CD14-positive monocyte (primary cell): ENCODE measurements at regions not wholly inside any gene's neighbourhood (a gene's known extent, or its start where the extent isn't known, plus 50 kb on each side); places are given as distances from the start of the nearest gene placed in this dataset.

ENCODE experiments used
- DNase-seq, 3 donors: peaks; one replicate each; pipeline ENCODE4 v3.0.0-alpha.2; 2011 to 2022
- H2AFZ ChIP-seq: 2 replicates; pipeline ENCODE4 v1.6.0; 2012; ENCODE audit warnings: mild to moderate bottlenecking, low read depth, low read length, inconsistent platforms; ENCODE audit not compliant: insufficient read depth, poor library complexity, severe bottlenecking
- H3K27ac ChIP-seq, 2 donors: 1 replicate in 1 of 2; 2 replicates in 1 of 2; pipeline ENCODE4 v1.5.1; 2012 to 2013; ENCODE audit warnings: low read length in 2 of 2, control low read depth in 1 of 2, inconsistent platforms in 1 of 2, low read depth in 1 of 2, mild to moderate bottlenecking in 1 of 2
- H3K27me3 ChIP-seq, 2 donors: one replicate each; pipeline versions ENCODE4 v1.6.0 to v1.6.1; 2011 to 2013; ENCODE audit warnings: low read length in 2 of 2; ENCODE audit not compliant: control insufficient read depth in 2 of 2, insufficient read depth in 2 of 2
- H3K36me3 ChIP-seq, 2 donors: replicated peaks in 1 of 2; 1 replicate in 1 of 2; 2 replicates in 1 of 2; pipeline versions ENCODE4 v1.5.1 to v1.6.1; 2012 to 2013; ENCODE audit warnings: low read length in 2 of 2, control low read depth in 1 of 2, inconsistent platforms in 1 of 2, mild to moderate bottlenecking in 1 of 2; ENCODE audit not compliant: insufficient read depth in 2 of 2, control insufficient read depth in 1 of 2
- H3K4me1 ChIP-seq, 2 donors: 1 replicate in 1 of 2; 2 replicates in 1 of 2; pipeline versions ENCODE4 v1.5.1 to v1.6.1; 2012 to 2013; ENCODE audit warnings: low read length in 2 of 2, control low read depth in 1 of 2, inconsistent platforms in 1 of 2, mild to moderate bottlenecking in 1 of 2, moderate library complexity in 1 of 2; ENCODE audit not compliant: insufficient read depth in 2 of 2, control insufficient read depth in 1 of 2
- H3K4me2 ChIP-seq: replicated peaks from 2 replicates; pipeline ENCODE3; 2012; ENCODE audit warnings: low read length, moderate library complexity, mild to moderate bottlenecking; ENCODE audit not compliant: poor library complexity, severe bottlenecking; ENCODE audit errors: extremely low read depth
- H3K4me3 ChIP-seq, 3 experiments: fragments of 200-600 bp in 1 of 3; sonication (generic) in 1 of 3; replicated peaks in 1 of 3; 1 replicate in 2 of 3; 2 replicates in 1 of 3; pipeline ENCODE4 v1.5.1; 2011 to 2013; ENCODE audit warnings: low read length in 3 of 3, mild to moderate bottlenecking in 3 of 3, control low read depth in 2 of 3, low read depth in 2 of 3, inconsistent platforms in 1 of 3, moderate library complexity in 1 of 3
- H3K79me2 ChIP-seq: 2 replicates; pipeline ENCODE4 v1.6.0; 2012; ENCODE audit warnings: mild to moderate bottlenecking, control low read depth, inconsistent platforms, low read length, moderate library complexity; ENCODE audit not compliant: insufficient read depth
- H3K9ac ChIP-seq: 2 replicates; pipeline ENCODE4 v1.6.0; 2017; ENCODE audit warnings: low read length, mild to moderate bottlenecking; ENCODE audit not compliant: insufficient read depth, poor library complexity, severe bottlenecking
- H3K9me3 ChIP-seq, 2 donors: replicated peaks in 1 of 2; 1 replicate in 1 of 2; 2 replicates in 1 of 2; pipeline versions ENCODE4 v1.5.1 to v1.6.1; 2012 to 2013; ENCODE audit warnings: low read length in 2 of 2, control low read depth in 1 of 2; ENCODE audit not compliant: control insufficient read depth in 1 of 2, insufficient read depth in 1 of 2
- H4K20me1 ChIP-seq: 2 replicates; pipeline ENCODE4 v1.6.0; 2012; ENCODE audit warnings: mild to moderate bottlenecking, low read length, control low read depth, moderate library complexity; ENCODE audit not compliant: insufficient read depth
- H3K27ac Mint-ChIP-seq, 7 donors: one replicate each; pipeline ENCODE4 v1.8.0; 2020; ENCODE audit warnings: mild to moderate bottlenecking in 7 of 7, mixed read lengths in 7 of 7, moderate library complexity in 6 of 7, inconsistent platforms in 2 of 7
- H3K27me3 Mint-ChIP-seq, 3 donors: one replicate each; pipeline ENCODE4 v1.8.0; 2021 to 2022; ENCODE audit warnings: low read depth in 3 of 3, mild to moderate bottlenecking in 3 of 3, mixed read lengths in 3 of 3, moderate library complexity in 3 of 3, inconsistent platforms in 1 of 3
- H3K36me3 Mint-ChIP-seq, 2 donors: one replicate each; pipeline ENCODE4 v1.8.0; 2020; ENCODE audit warnings: mixed read lengths in 2 of 2, inconsistent platforms in 1 of 2, mild to moderate bottlenecking in 1 of 2
- H3K4me1 Mint-ChIP-seq: one replicate; pipeline ENCODE4 v1.8.0; 2020; ENCODE audit warnings: mild to moderate bottlenecking, mixed read lengths
- H3K4me3 Mint-ChIP-seq, 2 donors: one replicate each; pipeline ENCODE4 v1.8.0; 2020; ENCODE audit warnings: mild to moderate bottlenecking in 2 of 2, mixed read lengths in 2 of 2, moderate library complexity in 1 of 2
- H3K9me3 Mint-ChIP-seq, 7 donors: one replicate each; pipeline ENCODE4 v1.8.0; 2020 to 2022; ENCODE audit warnings: mixed read lengths in 7 of 7, mild to moderate bottlenecking in 6 of 7, moderate library complexity in 6 of 7, inconsistent platforms in 2 of 7
- CTCF ChIP-seq: fragments of 200-600 bp; IDR thresholded peaks from one replicate; pipeline ENCODE4 v1.8.0; 2022; ENCODE audit warnings: antibody characterized with exemption, mild to moderate bottlenecking
- WGBS: methylation state at CpG from one replicate; pipeline ENCODE4 v1.1.5; 2013; ENCODE audit warnings: missing lambda C conversion rate; ENCODE audit not compliant: insufficient coverage; 5-methylcytosine and 5-hydroxymethylcytosine counted together
- intact Hi-C, 2 donors: fragments of 100-400 bp; cut with micrococcal nuclease; formaldehyde crosslinking; loops; one replicate each; pipeline versions ENCODE4 v1.15.0 to v1.15.1; 2023

- no peak overlapping the region for H3K9ac ChIP-seq
- H3K79me2 ChIP-seq: no peaks in the 10 kb centered on the region
- H3K9me3 Mint-ChIP-seq: peaks cover 0 to 2% (median 0%) of the 10 kb centered on the region in 7 donors
- no peak overlapping the region for H3K27ac ChIP-seq
- H3K4me2 ChIP-seq: no peak overlapping the region
- no peaks in the 10 kb centered on the region for H4K20me1 ChIP-seq
- no peak overlapping the region for H3K4me3 Mint-ChIP-seq
- peaks cover 0 to 6% of the 10 kb centered on the region in 2 donors for H3K27me3 ChIP-seq
- intact Hi-C loops: no loop called here
- no peak overlapping the region for H3K27ac Mint-ChIP-seq
- H3K36me3 ChIP-seq: no peaks in the 10 kb centered on the region
- H3K36me3 Mint-ChIP-seq: no peaks in the 10 kb centered on the region
- no peaks in the 10 kb centered on the region for H3K4me1 ChIP-seq
- no peak overlapping the region for H2AFZ ChIP-seq
- H3K27me3 Mint-ChIP-seq: peaks cover 10 to 26% (median 26%) of the 10 kb centered on the region in 3 donors
- WGBS: 85% methylated on average over 26 of the region's 26 CpGs
- no peak overlapping the region for H3K4me3 ChIP-seq
- no peaks in the 10 kb centered on the region for H3K4me1 Mint-ChIP-seq
- no peaks in the 10 kb centered on the region for H3K9me3 ChIP-seq
- TF ChIP-seq CTCF: no peak
- no peak for DNase-seq
Observed at GRCh38 chr5:1948663-1949191, 66.0 kb upstream of the IRX4 start.

- H3K4me2 ChIP-seq: no peak overlapping the region
- Mint-ChIP-seq H3K4me1 (no peaks in the 10 kb centered on the region), H3K36me3 (no peaks in the 10 kb centered on the region), H3K27ac (no peak overlapping the region), H3K9me3 (peaks cover 0 to 1% (median 0%) of the 10 kb centered on the region in 7 donors), H3K27me3 (peaks cover 10 to 24% (median 19%) of the 10 kb centered on the region in 3 donors), H3K4me3 (no peak overlapping the region)
- no peaks in the 10 kb centered on the region for H4K20me1 ChIP-seq
- intact Hi-C loops: no loop called here
- H3K9me3 ChIP-seq: no peaks in the 10 kb centered on the region
- no peak overlapping the region for H3K9ac ChIP-seq
- H2AFZ ChIP-seq: no peak overlapping the region
- peaks cover 0 to 6% of the 10 kb centered on the region in 2 donors for H3K27me3 ChIP-seq
- H3K4me3 ChIP-seq: no peak overlapping the region
- H3K4me1 ChIP-seq: no peaks in the 10 kb centered on the region
- no peaks in the 10 kb centered on the region for H3K36me3 ChIP-seq
- no peak for TF ChIP-seq CTCF
- WGBS: no CpG with 5 or more reads among the region's 10 CpGs
- DNase-seq: no peak
- no peak overlapping the region for H3K27ac ChIP-seq
- no peaks in the 10 kb centered on the region for H3K79me2 ChIP-seq
Observed at GRCh38 chr5:1948111-1948510, 65.4 kb upstream of the IRX4 start.
